Endothelial cell of umbilical vein (primary cell): ENCODE measurements at regions not wholly inside any gene's neighbourhood (a gene's known extent, or its start where the extent isn't known, plus 50 kb on each side); places are given as distances from the start of the nearest gene placed in this dataset.

Experiments
- BruUV-seq: library from RNA; stranded (reverse); fragments of 400-500 nt; replicated peaks from 2 replicates; lab custom pipeline; 2021; lab: Mats Ljungman, UMichigan
- CTCF ChIA-PET: fragments of 300-600, 350-600 bp; sonication (Branson Sonifier 250); formaldehyde crosslinking; loops from one replicate; lab custom pipeline; 2021; ENCODE audit warnings: antibody characterized with exemption, inconsistent platforms; lab: Charles Lee
- POLR2A ChIA-PET: fragments of 300-600, 350-600 bp; sonication (Branson Sonifier 250); formaldehyde crosslinking; loops from one replicate; lab custom pipeline; 2021; ENCODE audit warnings: antibody characterized with exemption, inconsistent platforms; lab: Charles Lee
- DNase-seq: peaks from one replicate; pipeline ENCODE4 v3.0.0-alpha.2; 2011; ENCODE audit warnings: low read depth, low spot score
- FAIRE-seq: peaks from 2 replicates; lab custom pipeline; 2011; peaks lifted over from hg19 to GRCh38; lab: Jason Lieb, UNC
- H2AFZ ChIP-seq: 2 replicates; pipeline ENCODE4 v1.6.0; 2012; ENCODE audit warnings: low read depth, low read length, control low read depth, inconsistent platforms
- H3K27ac ChIP-seq: 2 replicates; pipeline ENCODE4 v1.5.1; 2011; ENCODE audit warnings: low read depth, mild to moderate bottlenecking, control low read depth, low read length, moderate library complexity; ENCODE audit not compliant: insufficient read depth
- H3K27me3 ChIP-seq, 2 experiments: 2 replicates each; pipeline versions ENCODE4 v1.6.0 to v1.6.1; 2011; ENCODE audit warnings: low read length in 2 of 2, mixed read lengths in 1 of 2; ENCODE audit not compliant: control insufficient read depth in 2 of 2, insufficient read depth in 2 of 2
- H3K36me3 ChIP-seq, 2 experiments: 2 replicates in 1 of 2; 3 replicates in 1 of 2; pipeline ENCODE4 v1.5.1; 2011; ENCODE audit warnings: low read length in 2 of 2, mild to moderate bottlenecking in 1 of 2, moderate library complexity in 1 of 2; ENCODE audit not compliant: control insufficient read depth in 2 of 2, insufficient read depth in 2 of 2; ENCODE audit errors: extremely low read depth in 1 of 2
- H3K4me1 ChIP-seq: 3 replicates; pipeline ENCODE4 v1.5.1; 2011; ENCODE audit warnings: mild to moderate bottlenecking, low read length; ENCODE audit not compliant: control insufficient read depth, insufficient read depth; ENCODE audit errors: extremely low read depth
- H3K4me2 ChIP-seq: 2 replicates; pipeline ENCODE4 v1.6.1; 2011; ENCODE audit warnings: low read length, control low read depth, mixed read lengths; ENCODE audit not compliant: insufficient read depth
- H3K4me3 ChIP-seq, 3 experiments: fragments of 200-600 bp in 1 of 3; sonication (generic), shearing (Covaris generic) in 1 of 3; replicated peaks in 1 of 3; 2 replicates each; pipeline ENCODE4 v1.5.1; 2011 to 2016; ENCODE audit warnings: control low read depth in 3 of 3, low read length in 3 of 3, mild to moderate bottlenecking in 2 of 3, inconsistent platforms in 1 of 3, low read depth in 1 of 3, moderate library complexity in 1 of 3; ENCODE audit not compliant: insufficient read depth in 1 of 3
- H3K79me2 ChIP-seq: 2 replicates; pipeline ENCODE4 v1.6.0; 2012; ENCODE audit warnings: low read length, inconsistent platforms; ENCODE audit not compliant: control insufficient read depth, insufficient read depth
- H3K9ac ChIP-seq: replicated peaks from 2 replicates; pipeline ENCODE3; 2011; ENCODE audit warnings: low read length, control low read depth; ENCODE audit not compliant: insufficient read depth; ENCODE audit errors: extremely low read depth
- H3K9me1 ChIP-seq: replicated peaks from 3 replicates; pipeline ENCODE4 v1.6.0; 2011; ENCODE audit warnings: mild to moderate bottlenecking, low read length; ENCODE audit not compliant: control insufficient read depth, insufficient read depth; ENCODE audit errors: extremely low read depth
- H3K9me3 ChIP-seq: replicated peaks from 2 replicates; pipeline ENCODE4 v1.5.1; 2012; ENCODE audit warnings: low read length, inconsistent platforms; ENCODE audit not compliant: control insufficient read depth, insufficient read depth
- H4K20me1 ChIP-seq: replicated peaks from 2 replicates; pipeline ENCODE3; 2011; ENCODE audit warnings: mild to moderate bottlenecking, low read length; ENCODE audit not compliant: control insufficient read depth, insufficient read depth; ENCODE audit errors: extremely low read depth
- CTCF ChIP-seq, 2 donors: IDR thresholded peaks; 1 replicate in 1 of 2; 2 replicates in 1 of 2; pipeline ENCODE4 v1.5.1; 2011; ENCODE audit warnings: low read length in 2 of 2, mild to moderate bottlenecking in 2 of 2, moderate library complexity in 2 of 2, control low read depth in 1 of 2, inconsistent platforms in 1 of 2, low read depth in 1 of 2; ENCODE audit not compliant: insufficient read depth in 1 of 2; ENCODE audit errors: extremely low read depth in 1 of 2
- EZH2 ChIP-seq: IDR thresholded peaks from 2 replicates; pipeline ENCODE4 v1.6.1; 2012; ENCODE audit warnings: borderline replicate concordance, low read depth, mild to moderate bottlenecking, moderate library complexity, low read length, inconsistent platforms; ENCODE audit not compliant: severe bottlenecking
- FOS ChIP-seq: IDR thresholded peaks from 2 replicates; pipeline ENCODE4 v1.6.1; 2011; ENCODE audit warnings: mild to moderate bottlenecking, low read length, moderate library complexity, borderline replicate concordance; ENCODE audit not compliant: insufficient read depth
- GATA2 ChIP-seq: IDR thresholded peaks from 2 replicates; pipeline ENCODE4 v1.7.0; 2011; ENCODE audit warnings: low read depth, mild to moderate bottlenecking, moderate library complexity, mixed read lengths, low read length; ENCODE audit not compliant: insufficient read length, insufficient read depth
- JUN ChIP-seq: IDR thresholded peaks from 2 replicates; pipeline ENCODE4 v1.6.1; 2011; ENCODE audit warnings: borderline replicate concordance, low read depth; ENCODE audit not compliant: insufficient read length, insufficient read depth
- MAX ChIP-seq: IDR thresholded peaks from 2 replicates; pipeline ENCODE4 v1.6.1; 2011; ENCODE audit not compliant: insufficient read depth, insufficient read length
- MYC ChIP-seq: IDR thresholded peaks from one replicate; pipeline ENCODE4 v1.6.1; 2011; ENCODE audit warnings: mild to moderate bottlenecking, low read depth, low read length
- POLR2A ChIP-seq: IDR thresholded peaks from 2 replicates; pipeline ENCODE4 v1.6.1; 2012; ENCODE audit warnings: low read depth, mild to moderate bottlenecking, control low read depth, low read length
- POLR2AphosphoS5 ChIP-seq: IDR thresholded peaks from 2 replicates; pipeline ENCODE4 v1.6.1; 2012; ENCODE audit warnings: low read depth, mild to moderate bottlenecking, control low read depth, low read length, moderate library complexity; ENCODE audit not compliant: insufficient read depth
- dilution Hi-C: fragments of 300-500 bp; cut with MboI; formaldehyde crosslinking; loops from one replicate; pipeline ENCODE4 v1.15.0; 2019; ENCODE audit warnings: low sequenced_read_pairs; ENCODE audit not compliant: extremely low pct_ligation_motif_present
- intact Hi-C: fragments of 100-400 bp; cut with micrococcal nuclease; formaldehyde crosslinking; loops from one replicate; pipeline ENCODE4 v1.10.0; 2022

GRCh38 chr2:222102575-222103349 lies 196.0 kb downstream of the PAX3 start:
- no peak for DNase-seq
- Histone ChIP-seq H3K9me1 (no peaks in the 10 kb centered on the region), H3K4me2 (no peak overlapping the region), H3K79me2 (no peaks in the 10 kb centered on the region), H3K9ac (no peak overlapping the region), H3K9me3 (no peaks in the 10 kb centered on the region), H3K27ac (no peak overlapping the region), H4K20me1 (no peaks in the 10 kb centered on the region), H3K4me1 (no peaks in the 10 kb centered on the region), H2AFZ (no peak overlapping the region), H3K4me3 (no peak overlapping the region), H3K27me3 (no peaks in the 10 kb centered on the region), H3K36me3 (no peaks in the 10 kb centered on the region)
- FAIRE-seq = no peak
- BruUV-seq = no TSS peak
- ChIA-PET CTCF (no interaction called here), POLR2A (no interaction called here)
- intact Hi-C loops (no loop called here), dilution Hi-C loops (no loop called here)
- no peak for TF ChIP-seq CTCF (IDR thresholded peaks at IDR 0.05; ENCODE audit: extremely low read depth in 1 of 2, insufficient read depth in 1 of 2, low read depth in 1 of 2, low read length in 2 of 2)
- no peak for TF ChIP-seq JUN
- TF ChIP-seq EZH2 = no peak
- TF ChIP-seq FOS = no peak
- TF ChIP-seq POLR2AphosphoS5 = no peak
- TF ChIP-seq GATA2 = no peak
- TF ChIP-seq MYC = no peak
- TF ChIP-seq MAX = no peak
- no peak for TF ChIP-seq POLR2A
